ENCODE measurements at regions not wholly inside any gene's neighbourhood (a gene's known extent, or its start where the extent isn't known, plus 50 kb on each side); places are given as distances from the start of the nearest gene placed in this dataset.

DNA sequence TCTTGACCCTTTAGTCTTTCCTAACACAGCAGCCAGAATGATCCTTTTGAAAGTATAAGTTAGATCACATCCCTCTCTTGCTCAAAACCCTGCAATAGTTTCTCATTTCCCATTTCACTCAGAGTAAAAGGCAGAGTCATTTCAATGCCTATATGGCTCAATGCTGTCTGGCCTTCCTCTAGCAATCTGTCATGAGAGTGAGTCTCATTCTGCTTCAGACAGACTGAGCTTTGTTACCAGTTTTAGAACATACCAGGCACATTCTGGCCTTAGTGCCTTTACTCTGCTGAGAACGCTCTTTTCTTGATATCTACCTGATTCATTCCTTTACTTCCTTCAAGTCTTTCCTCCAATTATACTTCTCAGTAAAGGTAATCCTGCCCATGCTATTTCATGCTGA, 372.8 kb upstream of the PKN2 start:
- no peaks in the 10 kb centered on the region for H3K27me3 ChIP-seq (replicated peaks)
- in situ Hi-C loops (cut with HindIII; ENCODE audit: low pct_ligation_motif_present, low sequenced_read_pairs) = no loop called here
- H3K27ac ChIP-seq = no peak overlapping the region
- DNase-seq = no peak
- TF ChIP-seq, protein P1, sequence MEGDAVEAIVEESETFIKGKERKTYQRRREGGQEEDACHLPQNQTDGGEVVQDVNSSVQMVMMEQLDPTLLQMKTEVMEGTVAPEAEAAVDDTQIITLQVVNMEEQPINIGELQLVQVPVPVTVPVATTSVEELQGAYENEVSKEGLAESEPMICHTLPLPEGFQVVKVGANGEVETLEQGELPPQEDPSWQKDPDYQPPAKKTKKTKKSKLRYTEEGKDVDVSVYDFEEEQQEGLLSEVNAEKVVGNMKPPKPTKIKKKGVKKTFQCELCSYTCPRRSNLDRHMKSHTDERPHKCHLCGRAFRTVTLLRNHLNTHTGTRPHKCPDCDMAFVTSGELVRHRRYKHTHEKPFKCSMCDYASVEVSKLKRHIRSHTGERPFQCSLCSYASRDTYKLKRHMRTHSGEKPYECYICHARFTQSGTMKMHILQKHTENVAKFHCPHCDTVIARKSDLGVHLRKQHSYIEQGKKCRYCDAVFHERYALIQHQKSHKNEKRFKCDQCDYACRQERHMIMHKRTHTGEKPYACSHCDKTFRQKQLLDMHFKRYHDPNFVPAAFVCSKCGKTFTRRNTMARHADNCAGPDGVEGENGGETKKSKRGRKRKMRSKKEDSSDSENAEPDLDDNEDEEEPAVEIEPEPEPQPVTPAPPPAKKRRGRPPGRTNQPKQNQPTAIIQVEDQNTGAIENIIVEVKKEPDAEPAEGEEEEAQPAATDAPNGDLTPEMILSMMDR (IDR thresholded peaks at IDR 0.05; ENCODE audit: low read depth, low read length, missing control alignments) = no peak
- no peaks in the 10 kb centered on the region for H3K36me3 ChIP-seq (replicated peaks)
- no peak overlapping the region for H3K4me3 ChIP-seq (ENCODE audit: low read depth, low read length)

- H3K27ac ChIP-seq = no peak overlapping the region
- TF ChIP-seq, protein P1 (IDR thresholded peaks at IDR 0.05; ENCODE audit: low read depth, low read length, missing control alignments) = no peak
- H3K27me3 ChIP-seq (replicated peaks) = no peaks in the 10 kb centered on the region
- DNase-seq = no peak
- no peaks in the 10 kb centered on the region for H3K36me3 ChIP-seq (replicated peaks)
- no peak overlapping the region for H3K4me3 ChIP-seq (ENCODE audit: low read depth, low read length)
- in situ Hi-C loops (cut with HindIII; ENCODE audit: low pct_ligation_motif_present, low sequenced_read_pairs) = no loop called here
These were observed 372.2 kb upstream of the PKN2 start for GRCh38 chr1:88311907-88312306.

DNA sequence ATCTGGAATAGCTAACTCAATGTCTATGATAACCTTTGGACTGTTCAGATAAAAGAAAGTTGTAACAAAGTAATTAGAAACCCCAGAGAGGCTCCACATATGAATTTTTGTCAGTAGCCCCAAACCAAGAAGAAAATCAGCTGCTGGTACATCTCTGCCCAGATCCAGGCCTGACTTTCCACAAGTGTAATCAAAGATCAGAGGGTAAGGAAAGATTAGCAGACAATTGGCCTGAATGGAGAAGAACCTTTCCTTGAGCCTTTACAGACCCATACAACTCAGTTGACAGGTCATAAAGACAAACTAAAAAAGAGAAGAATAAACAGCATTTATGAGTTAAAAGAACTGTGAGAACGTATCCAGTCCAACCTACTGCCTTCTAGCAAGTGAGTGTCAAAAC, 366.7 kb upstream of the PKN2 start:
- in situ Hi-C loops (cut with HindIII; ENCODE audit: low pct_ligation_motif_present, low sequenced_read_pairs) = no loop called here
- Histone ChIP-seq H3K4me3 (ENCODE audit: low read depth, low read length) (no peak overlapping the region), H3K27me3 (replicated peaks) (no peaks in the 10 kb centered on the region), H3K27ac (no peak overlapping the region), H3K36me3 (replicated peaks) (no peaks in the 10 kb centered on the region)
- TF ChIP-seq, protein P1 (IDR thresholded peaks at IDR 0.05; ENCODE audit: low read depth, low read length, missing control alignments) = no peak
- DNase-seq = no peak

DNA sequence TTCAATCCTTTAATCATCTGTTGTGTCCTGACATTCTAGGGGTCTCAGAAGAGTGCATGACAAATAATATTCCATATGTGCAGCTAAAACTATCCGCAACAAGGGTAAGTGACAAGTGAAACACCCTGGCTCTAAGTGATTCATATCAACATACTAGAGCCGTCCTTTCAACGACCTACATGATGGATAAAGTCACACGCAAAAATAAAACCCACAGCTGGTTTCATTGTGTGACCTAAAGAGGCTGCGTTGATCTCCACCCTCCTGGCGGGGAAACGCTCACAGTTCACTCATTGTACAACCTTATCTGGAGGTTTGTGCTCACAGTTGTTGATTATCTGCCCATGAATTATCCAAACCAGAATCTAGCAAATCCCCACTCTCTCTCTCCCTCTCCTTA, 365.3 kb upstream of the PKN2 start:
- in situ Hi-C loops (cut with HindIII; ENCODE audit: low pct_ligation_motif_present, low sequenced_read_pairs) = no loop called here
- TF ChIP-seq, protein P1 (IDR thresholded peaks at IDR 0.05; ENCODE audit: low read depth, low read length, missing control alignments) = no peak
- H3K27me3 ChIP-seq (replicated peaks) = no peaks in the 10 kb centered on the region

GRCh38 chr1:88320291-88320690, 363.8 kb upstream of the PKN2 start:
- H3K36me3 ChIP-seq (replicated peaks) = no peaks in the 10 kb centered on the region
- no peak overlapping the region for H3K27ac ChIP-seq
- in situ Hi-C loops (cut with HindIII; ENCODE audit: low pct_ligation_motif_present, low sequenced_read_pairs) = no loop called here
- DNase-seq = no peak
- TF ChIP-seq, protein P1 (IDR thresholded peaks at IDR 0.05; ENCODE audit: low read depth, low read length, missing control alignments) = no peak
- no peak overlapping the region for H3K4me3 ChIP-seq (ENCODE audit: low read depth, low read length)
- H3K27me3 ChIP-seq (replicated peaks) = no peaks in the 10 kb centered on the region

More for the DNA sequence above, 365.3 kb upstream of the PKN2 start:
- no peaks in the 10 kb centered on the region for H3K36me3 ChIP-seq (replicated peaks)
- no peak overlapping the region for H3K4me3 ChIP-seq (ENCODE audit: low read depth, low read length)
- DNase-seq = no peak
- H3K27ac ChIP-seq = no peak overlapping the region

DNA sequence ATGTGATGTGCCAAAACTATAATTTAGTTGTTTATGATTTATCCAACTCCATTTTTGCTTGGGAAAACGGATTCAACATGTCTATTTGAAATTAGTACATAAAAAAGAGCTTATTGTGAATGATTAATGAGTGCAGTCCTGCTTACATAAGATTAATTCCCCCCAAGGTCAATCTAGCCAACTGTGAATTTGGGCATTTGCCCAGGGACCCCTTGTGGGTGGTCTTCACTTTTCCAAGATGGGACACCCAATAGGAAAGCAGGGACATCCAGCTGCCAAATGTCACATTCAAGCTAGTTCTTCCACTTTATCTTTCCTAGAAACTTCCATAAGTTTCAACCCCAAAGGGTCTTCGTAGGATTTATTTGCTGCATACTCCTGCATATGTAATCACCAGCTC, 362.4 kb upstream of the PKN2 start:
- in situ Hi-C loops (cut with HindIII; ENCODE audit: low pct_ligation_motif_present, low sequenced_read_pairs) = no loop called here
- Histone ChIP-seq H3K36me3 (replicated peaks) (no peaks in the 10 kb centered on the region), H3K27me3 (replicated peaks) (no peaks in the 10 kb centered on the region), H3K27ac (no peak overlapping the region), H3K4me3 (ENCODE audit: low read depth, low read length) (no peak overlapping the region)
- no peak for DNase-seq
- TF ChIP-seq, protein P1 (IDR thresholded peaks at IDR 0.05; ENCODE audit: low read depth, low read length, missing control alignments) = no peak

Measured in brain microvascular endothelial cell (primary cell).